Renal cortical epithelial cell (primary cell): ENCODE measurements at regions not wholly inside any gene's neighbourhood (a gene's known extent, or its start where the extent isn't known, plus 50 kb on each side); places are given as distances from the start of the nearest gene placed in this dataset.
A peak's percentile ranks its signal among the peaks of the same experiment; 100 is the strongest.

Experiments
- DNase-seq: peaks from one replicate; pipeline ENCODE4 v3.0.0-alpha.2; 2011; ENCODE audit warnings: low read depth

- DNase-seq = peak; percentile 77
Measured at GRCh38 chr2:221025398-221025797, 546.7 kb downstream of the EPHA4 start.

GRCh38 chr2:221034026-221034701 is 537.9 kb downstream of the EPHA4 start:
- no peak for DNase-seq

- no peak for DNase-seq
Measured at GRCh38 chr2:221034973-221035372, 537.1 kb downstream of the EPHA4 start.

- DNase-seq = no peak
Measured at GRCh38 chr2:221042926-221043325, 529.2 kb downstream of the EPHA4 start.

- no peak for DNase-seq
Measured at GRCh38 chr2:221044781-221045180, 527.3 kb downstream of the EPHA4 start.

GRCh38 chr2:221050020-221050795 is 521.9 kb downstream of the EPHA4 start:
- no peak for DNase-seq

- DNase-seq = no peak
Measured at GRCh38 chr2:221051162-221051561, 520.9 kb downstream of the EPHA4 start.

GRCh38 chr2:221060376-221060775 is 511.7 kb downstream of the EPHA4 start:
- DNase-seq = no peak

DNA sequence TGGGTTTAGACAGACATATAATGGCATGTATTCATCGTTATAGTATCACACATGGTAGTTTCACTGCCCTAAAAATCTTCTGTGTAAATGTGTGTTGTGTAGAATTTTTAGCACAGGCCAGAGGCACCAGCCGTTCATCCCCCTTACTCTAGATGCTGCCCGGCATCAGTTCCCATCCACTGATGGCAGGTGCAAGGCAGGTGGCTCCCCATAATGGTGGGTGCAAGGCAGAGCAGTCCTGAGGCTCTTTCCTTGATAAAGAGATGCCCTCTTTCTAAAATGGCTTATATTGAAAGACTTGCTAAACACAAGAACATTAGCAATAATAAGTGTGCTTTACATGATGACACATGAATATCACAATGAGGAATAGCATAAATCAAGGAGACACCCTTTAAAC is 508.5 kb downstream of the EPHA4 start:
- DNase-seq = no peak

- DNase-seq = no peak
Measured at GRCh38 chr2:221064058-221064854, 507.8 kb downstream of the EPHA4 start.

DNA sequence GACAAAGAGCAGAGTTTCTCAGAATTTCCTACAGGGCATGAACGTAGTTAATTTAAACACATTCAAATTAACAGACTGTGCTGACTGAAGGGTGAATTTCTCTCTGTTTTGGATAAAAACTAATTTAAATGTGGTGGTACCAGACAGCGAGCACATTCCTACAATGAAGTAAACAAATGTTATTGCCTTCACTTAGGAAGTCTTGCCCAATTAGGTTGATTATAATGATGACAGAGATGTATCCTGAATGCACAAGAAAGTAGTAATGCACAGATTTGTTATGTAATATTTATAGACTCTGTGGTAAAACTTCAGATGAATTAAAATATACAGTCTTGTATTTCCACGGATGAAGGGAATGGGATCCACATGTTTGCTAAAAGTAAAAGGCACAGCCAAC is 507.2 kb downstream of the EPHA4 start:
- no peak for DNase-seq

DNA sequence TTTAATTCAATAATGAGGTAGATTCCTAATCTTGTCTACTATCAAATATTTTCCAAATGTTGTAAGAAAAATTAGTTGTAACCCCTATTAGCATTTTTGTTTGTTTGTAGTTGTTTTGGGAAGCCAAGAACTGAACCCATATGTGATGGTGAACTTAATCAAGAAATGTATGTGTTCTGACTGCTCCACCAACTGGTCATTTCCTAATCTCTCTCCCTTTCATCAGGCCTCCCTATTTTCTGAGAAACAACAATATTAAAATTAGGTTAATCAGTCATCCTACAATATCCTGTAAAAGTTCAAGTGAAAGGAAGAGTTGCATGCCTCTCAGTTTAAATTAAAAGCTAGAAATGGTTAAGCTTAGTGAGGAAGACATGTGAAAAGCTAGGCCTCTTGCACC is 504.0 kb downstream of the EPHA4 start:
- DNase-seq = peak; percentile 15

DNA sequence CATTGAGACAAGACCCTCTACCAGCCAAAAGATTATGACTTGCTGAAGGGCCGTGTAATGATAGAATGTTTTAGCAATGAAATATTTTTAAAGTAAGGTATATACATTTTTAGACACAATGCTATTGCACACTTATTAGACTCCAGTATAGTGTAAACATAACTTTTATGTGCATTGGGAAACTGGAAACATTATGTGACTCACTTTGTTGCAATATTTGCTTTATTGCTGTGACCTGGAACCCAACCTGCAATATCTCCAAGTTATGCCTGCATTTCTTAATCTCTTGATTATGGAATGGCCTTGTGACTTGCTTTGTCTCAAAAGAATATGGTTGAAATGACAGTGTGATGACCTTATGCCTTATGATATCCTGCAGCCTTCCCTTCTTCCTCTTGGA is 502.0 kb downstream of the EPHA4 start:
- DNase-seq = no peak

GRCh38 chr2:221073326-221074049 is 498.6 kb downstream of the EPHA4 start:
- DNase-seq = no peak

GRCh38 chr2:221074238-221074637 is 497.9 kb downstream of the EPHA4 start:
- no peak for DNase-seq

DNA sequence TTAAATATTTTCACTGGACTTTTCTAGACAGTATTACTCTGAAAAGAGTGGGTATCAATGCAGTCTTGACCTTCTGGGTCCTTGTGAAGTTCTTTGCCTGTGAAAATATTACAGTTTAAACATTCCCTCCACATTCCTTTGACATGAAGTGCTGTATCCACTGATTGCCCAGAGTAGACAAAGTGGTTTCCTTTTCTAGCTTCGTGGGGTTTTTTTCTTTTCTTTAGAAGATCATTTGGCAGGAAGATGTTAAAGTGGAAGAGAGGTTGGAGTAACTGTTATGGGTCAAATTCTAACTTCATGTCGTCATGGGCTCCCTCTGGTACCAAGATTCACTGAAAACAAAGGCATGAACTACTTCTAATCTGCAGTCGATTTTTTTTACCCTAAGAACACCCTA is 496.9 kb downstream of the EPHA4 start:
- DNase-seq = peak; percentile 59

GRCh38 chr2:221077251-221077650 is 494.9 kb downstream of the EPHA4 start:
- DNase-seq = no peak

DNA sequence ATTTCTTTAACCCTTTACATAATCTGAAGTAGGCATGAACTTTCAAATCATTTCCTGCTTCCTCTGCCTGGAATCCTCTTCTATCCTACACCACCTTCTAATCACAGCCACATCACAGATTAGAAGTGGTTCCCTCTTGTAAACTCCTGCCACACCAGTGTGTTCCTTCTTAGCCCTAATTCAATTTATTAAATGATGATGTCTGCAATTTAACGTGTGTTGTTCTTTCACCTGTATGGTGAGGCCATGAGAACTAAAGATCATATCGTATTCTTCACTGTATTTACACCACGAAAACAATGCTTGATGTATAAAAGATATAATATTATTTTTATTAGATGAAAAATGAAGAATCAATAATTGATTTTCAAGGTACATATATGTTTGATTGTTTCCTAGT is 494.3 kb downstream of the EPHA4 start:
- DNase-seq = no peak

DNA sequence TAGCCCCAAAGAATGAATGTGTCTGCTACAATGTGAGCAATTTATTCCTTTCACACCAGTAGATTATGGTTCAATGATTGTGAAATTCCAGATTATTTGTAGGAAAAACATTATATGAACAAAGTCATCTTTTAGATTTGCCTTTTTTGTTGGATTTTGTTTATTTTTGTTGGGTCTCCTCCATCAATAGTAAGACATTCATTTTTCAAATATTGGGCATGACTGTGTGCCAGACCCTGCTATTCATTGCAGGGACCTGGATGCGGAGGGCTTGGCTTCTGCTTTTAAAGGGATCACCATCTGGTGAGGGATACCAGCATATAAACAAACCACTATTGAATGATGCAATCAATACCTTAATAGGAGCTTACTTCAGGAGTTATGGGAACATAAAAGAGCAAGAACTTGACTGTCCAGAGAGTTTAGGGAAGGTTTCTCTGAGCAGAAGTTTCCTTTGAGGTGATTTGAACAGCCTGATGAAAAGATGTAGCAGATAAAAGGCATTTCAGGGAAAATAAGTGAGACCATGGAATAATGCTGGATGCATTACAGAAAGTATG is 486.7 kb downstream of the EPHA4 start:
- DNase-seq = no peak

- no peak for DNase-seq
Measured at GRCh38 chr2:221085936-221086335, 486.2 kb downstream of the EPHA4 start.

GRCh38 chr2:221087779-221088178 is 484.3 kb downstream of the EPHA4 start:
- DNase-seq = no peak

GRCh38 chr2:221088506-221088905 is 483.6 kb downstream of the EPHA4 start:
- DNase-seq = no peak
